ENCODE measurements at regions not wholly inside any gene's neighbourhood (a gene's known extent, or its start where the extent isn't known, plus 50 kb on each side); places are given as distances from the start of the nearest gene placed in this dataset.
"Not testable (repeated sequence)": the region's sequence is repeated elsewhere in the genome, so short reads cannot be mapped to it uniquely, and the experiment has no call there.

GRCh38 chr7:148472406-148472805 is 118.2 kb upstream of the C7orf33 start:
- DNase-seq (ENCODE audit: low read depth, low spot score): peak; percentile 5

- no peak for DNase-seq (ENCODE audit: low read depth, low spot score)
Measured at GRCh38 chr7:148473703-148474480, 116.7 kb upstream of the C7orf33 start.

GRCh38 chr7:148474481-148475025 is 116.0 kb upstream of the C7orf33 start:
- no peak for DNase-seq (ENCODE audit: low read depth, low spot score)

GRCh38 chr7:148478551-148478950 is 112.0 kb upstream of the C7orf33 start:
- DNase-seq (ENCODE audit: low read depth, low spot score): no peak

GRCh38 chr7:148480479-148481146 is 110.0 kb upstream of the C7orf33 start:
- DNase-seq (ENCODE audit: low read depth, low spot score): no peak

- DNase-seq (ENCODE audit: low read depth, low spot score): no peak
Measured at GRCh38 chr7:148481147-148481526, 109.4 kb upstream of the C7orf33 start.

- no peak for DNase-seq (ENCODE audit: low read depth, low spot score)
Measured at GRCh38 chr7:148481971-148482626, 108.5 kb upstream of the C7orf33 start.

GRCh38 chr7:148483515-148484308 is 106.9 kb upstream of the C7orf33 start:
- no peak for DNase-seq (ENCODE audit: low read depth, low spot score)

GRCh38 chr7:148484486-148484885 is 106.1 kb upstream of the C7orf33 start:
- no peak for DNase-seq (ENCODE audit: low read depth, low spot score)

GRCh38 chr7:148485618-148486017 is 104.9 kb upstream of the C7orf33 start:
- DNase-seq (ENCODE audit: low read depth, low spot score): no peak

GRCh38 chr7:148486937-148487336 is 103.6 kb upstream of the C7orf33 start:
- no peak for DNase-seq (ENCODE audit: low read depth, low spot score)

- DNase-seq (ENCODE audit: low read depth, low spot score): no peak
Measured at GRCh38 chr7:148487912-148488311, 102.7 kb upstream of the C7orf33 start.

- DNase-seq (ENCODE audit: low read depth, low spot score): no peak
Measured at GRCh38 chr7:148489678-148490077, 100.9 kb upstream of the C7orf33 start.

- peak; percentile 24 for DNase-seq (ENCODE audit: low read depth, low spot score)
Measured at GRCh38 chr7:148492157-148492860, 98.3 kb upstream of the C7orf33 start.

GRCh38 chr7:148495605-148496004 is 95.0 kb upstream of the C7orf33 start:
- DNase-seq (ENCODE audit: low read depth, low spot score): no peak

- no peak for DNase-seq (ENCODE audit: low read depth, low spot score)
Measured at GRCh38 chr7:148500978-148501377, 89.6 kb upstream of the C7orf33 start.

- peak; percentile 60 for DNase-seq (ENCODE audit: low read depth, low spot score)
Measured at GRCh38 chr7:148503900-148504487, 86.6 kb upstream of the C7orf33 start.

GRCh38 chr7:148505645-148506375 is 84.8 kb upstream of the C7orf33 start:
- no peak for DNase-seq (ENCODE audit: low read depth, low spot score)

- not testable (repeated sequence) for DNase-seq (ENCODE audit: low read depth, low spot score)
Measured at GRCh38 chr7:148507064-148507573, 83.4 kb upstream of the C7orf33 start.

- no peak for DNase-seq (ENCODE audit: low read depth, low spot score)
Measured at GRCh38 chr7:148507787-148508186, 82.8 kb upstream of the C7orf33 start.
